GM18867 (cell line): ENCODE measurements at regions not wholly inside any gene's neighbourhood (a gene's known extent, or its start where the extent isn't known, plus 50 kb on each side); places are given as distances from the start of the nearest gene placed in this dataset.

Experiments used
- ATAC-seq: cut with Tn5 transposase; IDR thresholded peaks from one replicate; pipeline ENCODE4 v1.9.1; 2021; ENCODE audit warnings: mild to moderate bottlenecking, moderate library complexity; ENCODE audit not compliant: unreplicated experiment

- no peak for ATAC-seq
These were observed 94.1 kb upstream of the PRICKLE2 start for GRCh38 chr3:64319391-64319790.

- ATAC-seq, result no peak
These were observed 93.5 kb upstream of the PRICKLE2 start for GRCh38 chr3:64318668-64319271.

- no peak for ATAC-seq
These were observed 92.7 kb upstream of the PRICKLE2 start for GRCh38 chr3:64318001-64318400.

- ATAC-seq, result no peak
These were observed 91.7 kb upstream of the PRICKLE2 start for GRCh38 chr3:64316971-64317370.

GRCh38 chr3:64311424-64312061, 86.3 kb upstream of the PRICKLE2 start:
- ATAC-seq, result no peak

GRCh38 chr3:64308931-64309330, 83.7 kb upstream of the PRICKLE2 start:
- no peak for ATAC-seq

GRCh38 chr3:64306745-64307144, 81.5 kb upstream of the PRICKLE2 start:
- no peak for ATAC-seq

GRCh38 chr3:64305731-64306130, 80.5 kb upstream of the PRICKLE2 start:
- ATAC-seq, result no peak

GRCh38 chr3:64304828-64305410, 79.7 kb upstream of the PRICKLE2 start:
- ATAC-seq, result no peak

- no peak for ATAC-seq
These were observed 78.6 kb upstream of the PRICKLE2 start for GRCh38 chr3:64303881-64304280.

- ATAC-seq, result no peak
These were observed 78.1 kb upstream of the PRICKLE2 start for GRCh38 chr3:64303401-64303800.

GRCh38 chr3:64301476-64301875, 76.2 kb upstream of the PRICKLE2 start:
- ATAC-seq, result no peak

GRCh38 chr3:64300790-64301423, 75.6 kb upstream of the PRICKLE2 start:
- ATAC-seq, result no peak

GRCh38 chr3:64299206-64299605, 73.9 kb upstream of the PRICKLE2 start:
- no peak for ATAC-seq

GRCh38 chr3:64297563-64297962, 72.3 kb upstream of the PRICKLE2 start:
- no peak for ATAC-seq

GRCh38 chr3:64295594-64295993, 70.3 kb upstream of the PRICKLE2 start:
- ATAC-seq, result no peak

GRCh38 chr3:64294771-64295170, 69.5 kb upstream of the PRICKLE2 start:
- no peak for ATAC-seq

- no peak for ATAC-seq
These were observed 67.9 kb upstream of the PRICKLE2 start for GRCh38 chr3:64293121-64293520.

GRCh38 chr3:64291956-64292355, 66.7 kb upstream of the PRICKLE2 start:
- ATAC-seq, result no peak

- no peak for ATAC-seq
These were observed 66.1 kb upstream of the PRICKLE2 start for GRCh38 chr3:64291345-64291744.

GRCh38 chr3:64290864-64291263, 65.6 kb upstream of the PRICKLE2 start:
- ATAC-seq, result no peak

GRCh38 chr3:64290161-64290560, 64.9 kb upstream of the PRICKLE2 start:
- ATAC-seq, result no peak
